ENCODE measurements at regions not wholly inside any gene's neighbourhood (a gene's known extent, or its start where the extent isn't known, plus 50 kb on each side); places are given as distances from the start of the nearest gene placed in this dataset.

- TF ChIP-seq GATA2 (IDR thresholded peaks at IDR 0.05; ENCODE audit: low read depth, low read length) (no peak), GATA3 (IDR thresholded peaks at IDR 0.05; ENCODE audit: low read depth, low read length) (no peak)
Measured at GRCh38 chr15:69909719-69910444, 187.8 kb downstream of the TLE3 start.

- TF ChIP-seq GATA2 (IDR thresholded peaks at IDR 0.05; ENCODE audit: low read depth, low read length) (no peak), GATA3 (IDR thresholded peaks at IDR 0.05; ENCODE audit: low read depth, low read length) (no peak)
Measured at GRCh38 chr15:69910514-69910913, 187.2 kb downstream of the TLE3 start.

- no peak for TF ChIP-seq GATA3 (IDR thresholded peaks at IDR 0.05; ENCODE audit: low read depth, low read length)
- TF ChIP-seq GATA2 (IDR thresholded peaks at IDR 0.05; ENCODE audit: low read depth, low read length): no peak
Measured at GRCh38 chr15:69912116-69912515, 185.6 kb downstream of the TLE3 start.

GRCh38 chr15:69914040-69914439, 183.7 kb downstream of the TLE3 start:
- no peak for TF ChIP-seq GATA2 (IDR thresholded peaks at IDR 0.05; ENCODE audit: low read depth, low read length)
- no peak for TF ChIP-seq GATA3 (IDR thresholded peaks at IDR 0.05; ENCODE audit: low read depth, low read length)

- TF ChIP-seq GATA2 (IDR thresholded peaks at IDR 0.05; ENCODE audit: low read depth, low read length) (no peak), GATA3 (IDR thresholded peaks at IDR 0.05; ENCODE audit: low read depth, low read length) (no peak)
Measured at GRCh38 chr15:69914960-69915359, 182.8 kb downstream of the TLE3 start.

GRCh38 chr15:69916169-69916785, 181.4 kb downstream of the TLE3 start:
- TF ChIP-seq GATA3 (IDR thresholded peaks at IDR 0.05; ENCODE audit: low read depth, low read length) (no peak), GATA2 (IDR thresholded peaks at IDR 0.05; ENCODE audit: low read depth, low read length) (no peak)

GRCh38 chr15:69917056-69917455, 180.7 kb downstream of the TLE3 start:
- no peak for TF ChIP-seq GATA3 (IDR thresholded peaks at IDR 0.05; ENCODE audit: low read depth, low read length)
- no peak for TF ChIP-seq GATA2 (IDR thresholded peaks at IDR 0.05; ENCODE audit: low read depth, low read length)

- TF ChIP-seq GATA3 (IDR thresholded peaks at IDR 0.05; ENCODE audit: low read depth, low read length) (no peak), GATA2 (IDR thresholded peaks at IDR 0.05; ENCODE audit: low read depth, low read length) (no peak)
Measured at GRCh38 chr15:69919816-69920215, 177.9 kb downstream of the TLE3 start.

- TF ChIP-seq GATA3 (IDR thresholded peaks at IDR 0.05; ENCODE audit: low read depth, low read length): no peak
- no peak for TF ChIP-seq GATA2 (IDR thresholded peaks at IDR 0.05; ENCODE audit: low read depth, low read length)
Measured at GRCh38 chr15:69920221-69920620, 177.5 kb downstream of the TLE3 start.

GRCh38 chr15:69921626-69922619, 175.8 kb downstream of the TLE3 start:
- TF ChIP-seq GATA2 (IDR thresholded peaks at IDR 0.05; ENCODE audit: low read depth, low read length) (no peak), GATA3 (IDR thresholded peaks at IDR 0.05; ENCODE audit: low read depth, low read length) (no peak)

- TF ChIP-seq GATA3 (IDR thresholded peaks at IDR 0.05; ENCODE audit: low read depth, low read length): no peak
Measured at GRCh38 chr15:69924531-69924930, 173.2 kb downstream of the TLE3 start.

- TF ChIP-seq GATA3 (IDR thresholded peaks at IDR 0.05; ENCODE audit: low read depth, low read length) (no peak), GATA2 (IDR thresholded peaks at IDR 0.05; ENCODE audit: low read depth, low read length) (no peak)
Measured at GRCh38 chr15:69926006-69926405, 171.7 kb downstream of the TLE3 start.

GRCh38 chr15:69926721-69927120, 171.0 kb downstream of the TLE3 start:
- no peak for TF ChIP-seq GATA3 (IDR thresholded peaks at IDR 0.05; ENCODE audit: low read depth, low read length)
- no peak for TF ChIP-seq GATA2 (IDR thresholded peaks at IDR 0.05; ENCODE audit: low read depth, low read length)

- TF ChIP-seq GATA2 (IDR thresholded peaks at IDR 0.05; ENCODE audit: low read depth, low read length) (no peak), GATA3 (IDR thresholded peaks at IDR 0.05; ENCODE audit: low read depth, low read length) (no peak)
Measured at GRCh38 chr15:69929905-69930630, 167.6 kb downstream of the TLE3 start.
